K562 (cell line): ENCODE measurements at regions not wholly inside any gene's neighbourhood (a gene's known extent, or its start where the extent isn't known, plus 50 kb on each side); places are given as distances from the start of the nearest gene placed in this dataset.

ENCODE experiments used
- ATAC-seq: fragments of 200-7000 bp; cut with Tn5 transposase; 3 replicates; pipeline ENCODE4 v1.9.1; 2020; ENCODE audit warnings: moderate library complexity
- BruUV-seq: library from RNA; stranded (reverse); fragments of 400-500 nt; replicated peaks from 2 replicates; lab custom pipeline; 2021; lab: Mats Ljungman, UMichigan
- CTCF ChIA-PET: fragments of 300-600 bp; formaldehyde crosslinking; extraction: SDS; loops from one replicate; lab custom pipeline; 2021; ENCODE audit warnings: low intra/inter-chr PET ratio; lab: Yijun Ruan, JAX
- POLR2A ChIA-PET: fragments of 300-600, 350-650 bp; sonication (Branson Sonifier 250); formaldehyde crosslinking; extraction: SDS; loops from one replicate; lab custom pipeline; 2021; ENCODE audit warnings: antibody characterized with exemption, inconsistent platforms; lab: Yijun Ruan, JAX
- DNase-seq, 4 experiments: peaks; one replicate each; pipeline versions ENCODE4 v3.0.0 to v3.0.0-alpha.2; 2011 to 2018; ENCODE audit warnings: low spot score in 3 of 4, mixed read lengths in 3 of 4; ENCODE audit errors: extremely low read depth in 1 of 4
- FAIRE-seq: peaks from 2 replicates; lab custom pipeline; 2011; peaks lifted over from hg19 to GRCh38; lab: Jason Lieb, UNC
- H2AFZ ChIP-seq: 2 replicates; pipeline ENCODE4 v1.6.0; 2011; ENCODE audit warnings: low read depth, low read length, control low read depth, inconsistent platforms
- H3K27ac ChIP-seq: fragments of 200-600 bp; 3 replicates; pipeline ENCODE4 v1.8.0; 2011; ENCODE audit warnings: low read depth, mild to moderate bottlenecking, control low read depth, inconsistent platforms, low read length, moderate library complexity, mixed read lengths; ENCODE audit errors: extremely low read depth
- H3K27me3 ChIP-seq, 2 experiments: fragments of 300-600 bp in 1 of 2; 2 replicates in 1 of 2; 3 replicates in 1 of 2; pipeline versions ENCODE4 v1.6.0 to v1.8.0; 2011; ENCODE audit warnings: inconsistent platforms in 2 of 2, low read length in 2 of 2, mild to moderate bottlenecking in 1 of 2, mixed read lengths in 1 of 2, moderate library complexity in 1 of 2; ENCODE audit not compliant: control insufficient read depth in 2 of 2, insufficient read depth in 2 of 2
- H3K36me3 ChIP-seq: fragments of 300-600 bp; 3 replicates; pipeline ENCODE4 v1.8.0; 2011; ENCODE audit warnings: mild to moderate bottlenecking, low read length, inconsistent platforms; ENCODE audit not compliant: control insufficient read depth, insufficient read depth
- H3K4me1 ChIP-seq, 2 experiments: fragments of 200-600 bp in 1 of 2; replicated peaks in 1 of 2; 2 replicates in 1 of 2; 3 replicates in 1 of 2; pipeline versions ENCODE4 v1.5.1 to v1.8.0; 2011; ENCODE audit warnings: inconsistent platforms in 2 of 2, low read length in 2 of 2, mild to moderate bottlenecking in 1 of 2, mixed read lengths in 1 of 2, moderate library complexity in 1 of 2; ENCODE audit not compliant: control insufficient read depth in 2 of 2, insufficient read depth in 2 of 2
- H3K4me2 ChIP-seq: 2 replicates; pipeline ENCODE4 v1.6.1; 2011; ENCODE audit warnings: low read length, control low read depth, inconsistent platforms, mixed read lengths; ENCODE audit not compliant: insufficient read depth
- H3K4me3 ChIP-seq: fragments of 200-600 bp; sonication (generic), shearing (Covaris generic); 2 replicates; pipeline ENCODE4 v1.5.1; 2016; ENCODE audit warnings: control low read depth, inconsistent platforms
- H3K79me2 ChIP-seq: fragments of 200-600 bp; 3 replicates; pipeline ENCODE4 v1.8.0; 2011; ENCODE audit warnings: low read length, inconsistent platforms; ENCODE audit not compliant: control insufficient read depth, insufficient read depth
- H3K9ac ChIP-seq, 2 experiments: 2 replicates each; pipeline versions ENCODE4 v1.6.0 to v1.6.1; 2011; ENCODE audit warnings: low read depth in 2 of 2, low read length in 2 of 2, control low read depth in 1 of 2, inconsistent platforms in 1 of 2, mild to moderate bottlenecking in 1 of 2, mixed read lengths in 1 of 2; ENCODE audit not compliant: insufficient read depth in 1 of 2
- H3K9me1 ChIP-seq: one replicate; pipeline ENCODE4 v1.6.0; 2011; ENCODE audit warnings: inconsistent platforms, mild to moderate bottlenecking, low read length, moderate library complexity; ENCODE audit not compliant: control insufficient read depth, insufficient read depth
- H3K9me3 ChIP-seq: replicated peaks from 2 replicates; pipeline ENCODE4 v1.5.1; 2011; ENCODE audit warnings: low read depth, low read length, inconsistent platforms; ENCODE audit not compliant: control insufficient read depth, insufficient read depth
- H4K20me1 ChIP-seq: replicated peaks from 2 replicates; pipeline ENCODE4 v1.6.1; 2011; ENCODE audit warnings: low read length, inconsistent platforms, mixed read lengths; ENCODE audit not compliant: control insufficient read depth, insufficient read depth
- C11orf30 ChIP-seq: fragments of 450-650 bp; IDR thresholded peaks from 2 replicates; pipeline ENCODE4 v1.6.1; 2016; ENCODE audit warnings: low read depth, mild to moderate bottlenecking
- ELF1 ChIP-seq: fragments of 200-800 bp; sonication (Bioruptor generic); IDR thresholded peaks from 2 replicates; pipeline ENCODE4 v1.6.1; 2016; ENCODE audit warnings: missing genetic modification characterization, missing compliant biosample characterization
- MAFF ChIP-seq: IDR thresholded peaks from 2 replicates; pipeline ENCODE4 v1.6.1; 2012; ENCODE audit warnings: low read length, improper control_type of control experiment
- MAFG ChIP-seq: fragments of 450-650 bp; conservative IDR thresholded peaks from 2 replicates; pipeline ENCODE4 v1.6.1; 2016; ENCODE audit warnings: missing genetic modification characterization, missing compliant biosample characterization
- MAFK ChIP-seq: IDR thresholded peaks from 2 replicates; pipeline ENCODE4 v1.6.1; 2011; ENCODE audit warnings: low read length, improper control_type of control experiment
- NR1H2 ChIP-seq: sonication (generic); formaldehyde crosslinking; IDR thresholded peaks from 2 replicates; pipeline ENCODE4 v1.4.0; 2020; ENCODE audit warnings: mild to moderate bottlenecking, missing genetic modification reagents
- POLR2AphosphoS5 ChIP-seq: IDR thresholded peaks from 2 replicates; pipeline ENCODE4 v1.6.1; 2011; ENCODE audit warnings: mild to moderate bottlenecking, low read depth, low read length, moderate library complexity; ENCODE audit not compliant: control insufficient read depth, insufficient read depth
- PURB ChIP-seq: sonication (generic); formaldehyde crosslinking; IDR thresholded peaks from 2 replicates; pipeline ENCODE4 v1.9.0; 2021; ENCODE audit warnings: low read depth, mild to moderate bottlenecking, missing genetic modification reagents
- RAD21 ChIP-seq, 2 experiments: fragments of 250-450 bp in 1 of 2; fragments of 450-650 bp in 1 of 2; sonication (Bioruptor Pico) in 1 of 2; formaldehyde crosslinking in 1 of 2; IDR thresholded peaks in 1 of 2; conservative IDR thresholded peaks in 1 of 2; 2 replicates each; pipeline versions ENCODE4 v1.4.0 to v1.8.0; 2020 to 2022; ENCODE audit warnings: mild to moderate bottlenecking in 2 of 2, moderate library complexity in 1 of 2
- XRCC5 ChIP-seq: fragments of 200-400 bp; formaldehyde crosslinking; IDR thresholded peaks from 2 replicates; pipeline ENCODE4 v1.6.1; 2017; ENCODE audit warnings: low read depth, mild to moderate bottlenecking, low read length
- ZNF316 ChIP-seq: fragments of 450-650 bp; IDR thresholded peaks from 2 replicates; pipeline ENCODE4 v1.6.1; 2016
- ZNF583 ChIP-seq: fragments of 250-450 bp; sonication (Bioruptor Pico); IDR thresholded peaks from 2 replicates; pipeline ENCODE4 v1.4.0; 2020
- ZNF695 ChIP-seq: fragments of 450-650 bp; formaldehyde crosslinking; IDR thresholded peaks from 2 replicates; pipeline ENCODE4 v1.4.0; 2020; ENCODE audit warnings: mild to moderate bottlenecking, moderate library complexity
- ZNF79 ChIP-seq: fragments of 250-450 bp; sonication (Bioruptor Pico); IDR thresholded peaks from 2 replicates; pipeline ENCODE4 v1.4.0; 2020; ENCODE audit warnings: low read depth, mild to moderate bottlenecking, moderate library complexity
- WGBS: fragments of 100-300 bp; shearing (Covaris generic); methylation state at CpG from one replicate; pipeline ENCODE4 v1.1.6; 2016; ENCODE audit warnings: low coverage, mixed read lengths; ENCODE audit not compliant: insufficient coverage; ENCODE audit errors: missing lambda C conversion rate; 5-methylcytosine and 5-hydroxymethylcytosine counted together
- in situ Hi-C: fragments of 300-500 bp; cut with MboI; formaldehyde crosslinking; loops from 4 replicates; pipeline ENCODE4 v1.15.0; 2018; ENCODE audit warnings: inconsistent platforms, mixed read lengths
- intact Hi-C: fragments of 100-400 bp; cut with micrococcal nuclease; formaldehyde crosslinking; loops from 2 replicates; pipeline ENCODE4 v1.14.2; 2022
- TF ChIP-seq, protein P1 (sequence below), 2 experiments: fragments of 450-650 bp in 1 of 2; sonication (generic) in 1 of 2; formaldehyde crosslinking in 1 of 2; IDR thresholded peaks in 1 of 2; conservative IDR thresholded peaks in 1 of 2; 2 replicates each; pipeline versions ENCODE4 v1.6.1 to v1.8.1; 2016 to 2023; ENCODE audit warnings: mild to moderate bottlenecking in 2 of 2, moderate library complexity in 2 of 2, inconsistent platforms in 1 of 2, missing genetic modification reagents in 1 of 2
- TF ChIP-seq, protein P2 (sequence below), 3 experiments: fragments of 200-800 bp in 1 of 3; fragments of 250-450 bp in 1 of 3; fragments of 450-650 bp in 1 of 3; sonication (Bioruptor Pico) in 1 of 3; sonication (Bioruptor generic) in 1 of 3; formaldehyde crosslinking in 1 of 3; IDR thresholded peaks; 2 replicates each; pipeline versions ENCODE4 v1.6.1 to v1.8.0; 2016 to 2022; ENCODE audit warnings: mild to moderate bottlenecking in 2 of 3, missing genetic modification characterization in 2 of 3, missing compliant biosample characterization in 1 of 3, moderate library complexity in 1 of 3

DNA sequence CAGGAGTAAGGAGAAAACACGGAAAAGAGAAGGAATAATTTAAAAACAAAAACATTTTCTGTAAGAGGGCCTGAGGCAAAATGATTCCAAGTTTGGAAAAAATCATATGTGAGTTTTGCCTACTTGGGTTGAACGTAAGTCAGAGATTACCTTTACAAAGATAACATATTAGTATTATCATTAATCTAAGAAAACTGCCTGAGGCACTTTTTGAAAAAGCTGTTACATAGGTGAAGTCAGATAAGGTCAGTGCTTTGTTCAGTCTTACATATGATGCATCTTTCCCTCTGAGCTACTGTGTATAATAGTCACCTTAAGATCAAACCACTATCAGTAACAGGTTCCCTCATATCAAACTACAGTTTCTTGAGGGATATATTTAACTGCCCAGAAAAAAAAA lies 287.2 kb downstream of the TMA16 start (continued):
- TF ChIP-seq NR1H2 (no peak), RAD21 (CRISPR knock-in tag; conservative IDR thresholded peaks at IDR 0.05 in 1 of 2, IDR thresholded peaks at IDR 0.05 in 1 of 2) (no peak), POLR2AphosphoS5 (no peak)
- TF ChIP-seq, protein P1, sequence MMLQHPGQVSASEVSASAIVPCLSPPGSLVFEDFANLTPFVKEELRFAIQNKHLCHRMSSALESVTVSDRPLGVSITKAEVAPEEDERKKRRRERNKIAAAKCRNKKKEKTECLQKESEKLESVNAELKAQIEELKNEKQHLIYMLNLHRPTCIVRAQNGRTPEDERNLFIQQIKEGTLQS (IDR thresholded peaks at IDR 0.05), result no peak
- TF ChIP-seq, protein P1 (CRISPR knock-in tag; conservative IDR thresholded peaks at IDR 0.05), result no peak
- TF ChIP-seq, protein P2, sequence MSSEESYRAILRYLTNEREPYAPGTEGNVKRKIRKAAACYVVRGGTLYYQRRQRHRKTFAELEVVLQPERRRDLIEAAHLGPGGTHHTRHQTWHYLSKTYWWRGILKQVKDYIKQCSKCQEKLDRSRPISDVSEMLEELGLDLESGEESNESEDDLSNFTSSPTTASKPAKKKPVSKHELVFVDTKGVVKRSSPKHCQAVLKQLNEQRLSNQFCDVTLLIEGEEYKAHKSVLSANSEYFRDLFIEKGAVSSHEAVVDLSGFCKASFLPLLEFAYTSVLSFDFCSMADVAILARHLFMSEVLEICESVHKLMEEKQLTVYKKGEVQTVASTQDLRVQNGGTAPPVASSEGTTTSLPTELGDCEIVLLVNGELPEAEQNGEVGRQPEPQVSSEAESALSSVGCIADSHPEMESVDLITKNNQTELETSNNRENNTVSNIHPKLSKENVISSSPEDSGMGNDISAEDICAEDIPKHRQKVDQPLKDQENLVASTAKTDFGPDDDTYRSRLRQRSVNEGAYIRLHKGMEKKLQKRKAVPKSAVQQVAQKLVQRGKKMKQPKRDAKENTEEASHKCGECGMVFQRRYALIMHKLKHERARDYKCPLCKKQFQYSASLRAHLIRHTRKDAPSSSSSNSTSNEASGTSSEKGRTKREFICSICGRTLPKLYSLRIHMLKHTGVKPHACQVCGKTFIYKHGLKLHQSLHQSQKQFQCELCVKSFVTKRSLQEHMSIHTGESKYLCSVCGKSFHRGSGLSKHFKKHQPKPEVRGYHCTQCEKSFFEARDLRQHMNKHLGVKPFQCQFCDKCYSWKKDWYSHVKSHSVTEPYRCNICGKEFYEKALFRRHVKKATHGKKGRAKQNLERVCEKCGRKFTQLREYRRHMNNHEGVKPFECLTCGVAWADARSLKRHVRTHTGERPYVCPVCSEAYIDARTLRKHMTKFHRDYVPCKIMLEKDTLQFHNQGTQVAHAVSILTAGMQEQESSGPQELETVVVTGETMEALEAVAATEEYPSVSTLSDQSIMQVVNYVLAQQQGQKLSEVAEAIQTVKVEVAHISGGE (CRISPR knock-in tag; IDR thresholded peaks at IDR 0.05), result no peak

DNA sequence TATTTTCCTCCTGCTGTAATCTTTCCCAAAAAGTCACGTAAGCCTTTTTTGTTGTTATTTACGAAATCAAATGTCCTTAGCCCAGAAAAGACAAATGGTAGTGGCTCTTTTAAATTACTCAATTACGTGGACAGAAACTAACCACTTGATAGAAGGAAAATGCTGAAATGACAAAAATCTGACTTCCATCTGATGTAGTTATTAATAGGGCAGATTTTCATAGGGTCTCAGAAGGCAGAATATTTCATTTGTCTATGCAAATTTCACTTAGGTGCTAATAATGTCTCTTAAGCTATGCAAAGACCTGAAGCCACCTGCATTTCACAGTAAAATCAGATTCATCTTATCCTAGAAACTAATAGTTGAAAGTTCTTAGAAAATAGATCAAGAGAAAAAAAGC lies 295.7 kb downstream of the TMA16 start:
- Histone ChIP-seq H2AFZ (no peak overlapping the region), H3K36me3 (no peaks in the 10 kb centered on the region), H3K27me3 (no peaks in the 10 kb centered on the region), H3K9me3 (no peaks in the 10 kb centered on the region), H3K9me1 (no peaks in the 10 kb centered on the region), H3K4me1 (no peaks in the 10 kb centered on the region), H4K20me1 (no peaks in the 10 kb centered on the region), H3K9ac (no peak overlapping the region), H3K27ac (no peak overlapping the region)
- intact Hi-C loops, result no loop called here
- ATAC-seq (no peak), DNase-seq (no peak), FAIRE-seq (no peak)
- ChIA-PET POLR2A (no interaction called here), CTCF (no interaction called here)
- BruUV-seq, result no TSS peak
- in situ Hi-C loops, result no loop called here
- WGBS, result 3% methylated on average over 3 of the region's 3 CpGs
- TF ChIP-seq PURB (CRISPR knock-in tag) (no peak), ZNF583 (CRISPR knock-in tag) (no peak), C11orf30 (peak; percentile 50), MAFK (peak; percentile 47; the same call in 1 of the 2 replicates), XRCC5 (no peak), ZNF316 (peak; percentile 66), MAFG (tag) (peak; percentile 54), MAFF (peak; percentile 56), ZNF695 (CRISPR knock-in tag) (no peak), ELF1 (tag) (no peak), ZNF79 (CRISPR knock-in tag) (no peak)
- TF ChIP-seq, all 486 proteins: peak for 5
- H3K4me2 ChIP-seq, result no peak overlapping the region
- no peak overlapping the region for H3K4me3 ChIP-seq
- no peaks in the 10 kb centered on the region for H3K79me2 ChIP-seq
